SK-N-MC (cell line): ENCODE measurements at regions not wholly inside any gene's neighbourhood (a gene's known extent, or its start where the extent isn't known, plus 50 kb on each side); places are given as distances from the start of the nearest gene placed in this dataset.
A peak's percentile ranks its signal among the peaks of the same experiment; 100 is the strongest.

ENCODE experiments used
- DNase-seq: peaks from one replicate; pipeline ENCODE4 v3.0.0-alpha.2; 2011; ENCODE audit warnings: low read depth, low spot score
- H3K27ac ChIP-seq: fragments of 200-600 bp; sonication (generic); 2 replicates; pipeline ENCODE4 v1.5.1; 2016; ENCODE audit warnings: mixed run types
- H3K36me3 ChIP-seq: fragments of 200-600 bp; sonication (generic); 2 replicates; pipeline ENCODE4 v1.6.1; 2017; ENCODE audit warnings: antibody characterized with exemption, low read length, mixed read lengths; ENCODE audit not compliant: insufficient read depth
- H3K4me3 ChIP-seq: fragments of 200-600 bp; sonication (generic); 2 replicates; pipeline ENCODE4 v1.5.1; 2016
- H3K9ac ChIP-seq: fragments of 200-600 bp; sonication (generic); 2 replicates; pipeline ENCODE4 v1.8.0; 2017; ENCODE audit warnings: mixed run types, mixed read lengths; ENCODE audit not compliant: insufficient read length
- H3K9me3 ChIP-seq: fragments of 200-600 bp; sonication (generic); 2 replicates; pipeline ENCODE4 v1.6.1; 2017; ENCODE audit warnings: low read depth, mild to moderate bottlenecking, antibody characterized with exemption, low read length, moderate library complexity, mixed read lengths
- EZH2 ChIP-seq: fragments of 200-600 bp; sonication (generic); IDR thresholded peaks from one replicate; pipeline ENCODE4 v1.6.1; 2017; ENCODE audit warnings: antibody characterized with exemption
- FOXP2 ChIP-seq: optimal IDR thresholded peaks from 2 replicates; pipeline ENCODE3; 2011; ENCODE audit warnings: mild to moderate bottlenecking, moderate library complexity; ENCODE audit not compliant: insufficient read depth; ENCODE audit errors: extremely low read length, control extremely low read depth
- POLR2AphosphoS5 ChIP-seq: IDR thresholded peaks from 2 replicates; pipeline ENCODE4 v1.6.1; 2012; ENCODE audit warnings: mild to moderate bottlenecking, low read depth, low read length, borderline replicate concordance

DNA sequence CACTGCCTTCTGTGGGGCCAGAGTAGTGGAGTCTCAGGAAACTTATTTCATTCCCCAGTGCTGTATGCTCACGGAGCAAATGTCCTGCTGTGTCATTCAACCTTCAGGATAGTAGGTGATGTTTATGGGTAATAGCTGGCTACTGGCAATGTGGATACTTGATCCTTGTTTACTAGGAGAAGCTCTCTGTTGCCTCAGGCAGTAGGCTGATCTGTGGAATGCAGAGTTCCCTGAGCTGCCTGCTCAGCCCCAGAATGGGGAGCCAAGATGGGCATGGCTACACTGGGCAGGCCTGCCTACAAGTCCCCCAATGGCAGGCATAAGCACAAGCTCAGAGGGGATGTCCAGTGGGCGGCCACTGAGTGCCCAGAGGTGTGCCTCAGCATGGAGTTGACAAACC, 323.1 kb upstream of the KCNN2 start:
- no peak overlapping the region for H3K9ac ChIP-seq
- H3K27ac ChIP-seq, result no peak overlapping the region
- H3K36me3 ChIP-seq, result no peaks in the 10 kb centered on the region
- H3K9me3 ChIP-seq, result no peaks in the 10 kb centered on the region
- no peak overlapping the region for H3K4me3 ChIP-seq
- no peak for DNase-seq
- TF ChIP-seq POLR2AphosphoS5, result no peak
- TF ChIP-seq FOXP2, result no peak
- TF ChIP-seq EZH2, result no peak

DNA sequence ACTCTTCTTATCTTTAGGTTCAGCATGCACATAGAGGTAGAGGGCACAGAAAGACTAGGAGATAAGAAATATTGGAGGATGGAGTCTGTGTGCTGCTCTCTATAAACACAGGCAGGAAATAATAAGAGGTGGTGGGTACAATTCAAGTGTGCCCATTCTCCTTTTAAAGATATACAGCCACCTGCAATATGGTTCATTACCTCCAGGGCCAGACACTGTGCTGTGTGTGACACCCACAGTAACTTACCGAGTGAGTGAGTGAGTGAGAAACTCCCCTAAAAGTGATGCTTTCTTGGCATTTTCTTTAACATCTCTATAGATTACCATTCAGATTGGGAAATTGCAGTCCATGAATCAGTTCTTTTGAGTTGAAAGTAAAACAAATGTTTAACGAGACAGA, 311.8 kb upstream of the KCNN2 start:
- Histone ChIP-seq H3K36me3 (no peaks in the 10 kb centered on the region), H3K27ac (no peak overlapping the region), H3K9ac (no peak overlapping the region), H3K9me3 (no peaks in the 10 kb centered on the region), H3K4me3 (no peak overlapping the region)
- no peak for DNase-seq
- no peak for TF ChIP-seq POLR2AphosphoS5

GRCh38 chr5:114053372-114053771, 308.5 kb upstream of the KCNN2 start:
- DNase-seq, result no peak
- H3K27ac ChIP-seq, result no peak overlapping the region
- H3K9ac ChIP-seq, result no peak overlapping the region
- TF ChIP-seq POLR2AphosphoS5 (no peak), EZH2 (no peak), FOXP2 (no peak)
- no peaks in the 10 kb centered on the region for H3K36me3 ChIP-seq
- no peak overlapping the region for H3K4me3 ChIP-seq
- no peaks in the 10 kb centered on the region for H3K9me3 ChIP-seq

DNA sequence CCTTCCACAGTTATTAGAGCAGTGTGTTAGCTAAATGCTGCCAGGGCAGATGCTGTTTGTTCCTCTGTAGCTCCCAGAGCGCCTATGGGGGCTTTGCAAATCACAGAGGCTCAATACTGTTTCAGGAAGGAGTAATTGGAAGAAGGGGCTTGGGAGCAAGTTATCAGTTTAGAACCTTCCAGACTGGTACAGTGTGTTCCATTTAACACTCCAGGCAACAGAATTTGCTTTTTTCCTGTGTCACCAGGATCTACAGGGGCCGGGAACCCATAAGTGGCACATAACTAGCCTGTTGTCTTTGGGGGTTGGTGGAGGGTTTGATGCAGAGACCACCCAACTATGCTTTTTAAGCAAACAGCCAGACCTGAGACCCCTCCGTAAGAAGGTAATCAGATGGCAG, 307.3 kb upstream of the KCNN2 start:
- Histone ChIP-seq H3K27ac (no peak overlapping the region), H3K4me3 (no peak overlapping the region), H3K9ac (no peak overlapping the region), H3K9me3 (no peaks in the 10 kb centered on the region), H3K36me3 (no peaks in the 10 kb centered on the region)
- TF ChIP-seq POLR2AphosphoS5 (no peak), EZH2 (no peak), FOXP2 (no peak)
- DNase-seq, result no peak

GRCh38 chr5:114055318-114056184, 306.3 kb upstream of the KCNN2 start:
- no peak for DNase-seq
- Histone ChIP-seq H3K27ac (no peak overlapping the region), H3K4me3 (peak overlapping the region; percentile 70)

DNA sequence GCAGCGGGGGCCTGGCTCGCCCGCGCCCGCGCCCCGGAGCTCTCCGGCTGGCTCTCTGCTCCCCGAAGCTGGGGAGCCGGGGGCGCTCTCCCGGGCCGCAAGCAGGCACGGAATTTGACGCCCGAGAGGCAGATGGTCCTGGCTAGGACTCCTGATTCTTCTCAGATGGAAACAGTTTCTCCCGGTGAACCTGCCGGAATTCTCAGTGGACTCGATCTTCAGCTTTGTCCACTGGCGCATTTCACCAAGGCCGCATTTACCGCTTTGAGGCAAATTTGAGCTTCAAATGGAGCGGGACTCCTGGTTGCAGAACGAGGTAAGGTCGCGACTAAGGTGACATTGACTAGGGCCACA, 305.7 kb upstream of the KCNN2 start:
- Histone ChIP-seq H3K27ac (no peak overlapping the region), H3K4me3 (peak overlapping the region; percentile 70; the same call in 1 of the 2 replicates), H3K9me3 (no peaks in the 10 kb centered on the region), H3K36me3 (no peaks in the 10 kb centered on the region), H3K9ac (no peak overlapping the region)
- TF ChIP-seq POLR2AphosphoS5, result no peak
- TF ChIP-seq EZH2, result no peak
- no peak for TF ChIP-seq FOXP2
- DNase-seq, result no peak

More at GRCh38 chr5:114055318-114056184, 306.3 kb upstream of the KCNN2 start:
- TF ChIP-seq EZH2, result peak; percentile 80
- no peak for TF ChIP-seq POLR2AphosphoS5
- no peak for TF ChIP-seq FOXP2
- H3K36me3 ChIP-seq, result no peaks in the 10 kb centered on the region
- H3K9me3 ChIP-seq, result no peaks in the 10 kb centered on the region
- H3K9ac ChIP-seq, result no peak overlapping the region

DNA sequence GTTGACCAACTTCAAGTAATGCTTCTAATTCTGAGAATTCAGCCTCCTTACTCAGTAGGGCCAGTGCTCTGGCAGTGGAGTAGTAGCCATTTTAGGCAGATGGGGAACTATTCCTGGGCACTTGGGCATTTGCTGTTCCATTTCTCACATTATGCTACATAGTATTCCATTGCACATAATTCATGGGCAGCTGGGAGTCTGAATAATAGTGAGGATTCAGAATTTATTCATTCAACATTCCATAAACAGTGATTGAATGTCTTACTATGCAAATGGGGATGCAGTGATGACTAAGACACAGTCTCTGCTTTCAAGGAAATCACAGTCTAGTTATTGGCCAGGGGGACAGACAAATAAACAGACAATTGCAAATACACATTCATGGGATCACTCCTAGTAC, 301.0 kb upstream of the KCNN2 start:
- Histone ChIP-seq H3K9me3 (no peaks in the 10 kb centered on the region), H3K9ac (no peak overlapping the region), H3K4me3 (no peak overlapping the region), H3K36me3 (no peaks in the 10 kb centered on the region), H3K27ac (no peak overlapping the region)
- DNase-seq, result no peak
- TF ChIP-seq FOXP2, result no peak
- TF ChIP-seq POLR2AphosphoS5, result no peak
- TF ChIP-seq EZH2, result no peak

- DNase-seq, result no peak
- no peaks in the 10 kb centered on the region for H3K9me3 ChIP-seq
- no peaks in the 10 kb centered on the region for H3K36me3 ChIP-seq
- H3K9ac ChIP-seq, result no peak overlapping the region
- no peak for TF ChIP-seq EZH2
- TF ChIP-seq POLR2AphosphoS5, result no peak
- TF ChIP-seq FOXP2, result no peak
- H3K27ac ChIP-seq, result no peak overlapping the region
- H3K4me3 ChIP-seq, result no peak overlapping the region
Measured at GRCh38 chr5:114062932-114063867, 298.7 kb upstream of the KCNN2 start.
